IMR-90 (cell line): ENCODE measurements at regions not wholly inside any gene's neighbourhood (a gene's known extent, or its start where the extent isn't known, plus 50 kb on each side); places are given as distances from the start of the nearest gene placed in this dataset.

Source experiments
- ATAC-seq: fragments of 200-7000 bp; cut with Tn5 transposase; 2 replicates; pipeline ENCODE4 v1.9.1; 2020; ENCODE audit warnings: low read depth, mild to moderate bottlenecking, moderate library complexity
- BruUV-seq: library from RNA; stranded (reverse); fragments of 400-500 nt; replicated peaks from 2 replicates; lab custom pipeline; 2021; lab: Mats Ljungman, UMichigan
- CTCF ChIA-PET: fragments of 300-600 bp; formaldehyde crosslinking; extraction: SDS; loops from one replicate; lab custom pipeline; 2021; ENCODE audit warnings: antibody characterized with exemption; lab: Yijun Ruan, JAX
- POLR2A ChIA-PET: fragments of 300-600 bp; sonication (Branson Sonifier 250); formaldehyde crosslinking; loops from one replicate; lab custom pipeline; 2022; ENCODE audit warnings: antibody characterized with exemption; ENCODE audit not compliant: unreplicated experiment; lab: Charles Lee
- DNase-seq: peaks from one replicate; pipeline ENCODE4 v3.0.0; 2013
- H2AFZ ChIP-seq: replicated peaks from 2 replicates; pipeline ENCODE3; 2013; ENCODE audit warnings: low read length, mild to moderate bottlenecking; ENCODE audit not compliant: poor library complexity
- H2AK5ac ChIP-seq: 2 replicates; pipeline ENCODE4 v1.6.1; 2013; ENCODE audit warnings: low read depth, low read length, inconsistent platforms
- H2AK9ac ChIP-seq: replicated peaks from 2 replicates; pipeline ENCODE3; 2013; ENCODE audit warnings: mild to moderate bottlenecking, low read depth, low read length, moderate library complexity; ENCODE audit not compliant: poor library complexity
- H2BK120ac ChIP-seq: 2 replicates; pipeline ENCODE4 v1.6.1; 2013; ENCODE audit warnings: low read depth, low read length, inconsistent platforms
- H2BK15ac ChIP-seq: 3 replicates; pipeline ENCODE4 v1.6.1; 2013; ENCODE audit warnings: low read depth, low read length, inconsistent platforms
- H2BK20ac ChIP-seq: 2 replicates; pipeline ENCODE4 v1.6.1; 2013; ENCODE audit warnings: low read depth, mild to moderate bottlenecking, inconsistent platforms, low read length, moderate library complexity
- H2BK5ac ChIP-seq: 2 replicates; pipeline ENCODE4 v1.6.1; 2013; ENCODE audit warnings: mild to moderate bottlenecking, low read depth, low read length, inconsistent platforms; ENCODE audit not compliant: poor library complexity, severe bottlenecking
- H3K14ac ChIP-seq: replicated peaks from 2 replicates; pipeline ENCODE4 v1.6.1; 2013; ENCODE audit warnings: low read depth, low read length, inconsistent platforms
- H3K18ac ChIP-seq: 2 replicates; pipeline ENCODE4 v1.6.1; 2013; ENCODE audit warnings: low read depth, low read length, control low read depth
- H3K23ac ChIP-seq: 2 replicates; pipeline ENCODE4 v1.6.1; 2013; ENCODE audit warnings: low read depth, low read length, inconsistent platforms
- H3K27ac ChIP-seq: 2 replicates; pipeline ENCODE4 v1.5.1; 2013; ENCODE audit warnings: mild to moderate bottlenecking, control low read depth, low read length; ENCODE audit not compliant: insufficient read depth
- H3K27me3 ChIP-seq: 2 replicates; pipeline ENCODE4 v1.6.1; 2013; ENCODE audit warnings: low read length; ENCODE audit not compliant: control insufficient read depth, insufficient read depth
- H3K36me3 ChIP-seq: 2 replicates; pipeline ENCODE4 v1.6.1; 2013; ENCODE audit warnings: low read length, mixed read lengths; ENCODE audit not compliant: control insufficient read depth, insufficient read depth
- H3K4ac ChIP-seq: 2 replicates; pipeline ENCODE4 v1.6.1; 2013; ENCODE audit warnings: low read depth, low read length, inconsistent platforms
- H3K4me1 ChIP-seq: 2 replicates; pipeline ENCODE4 v1.6.1; 2013; ENCODE audit warnings: low read length, mixed read lengths; ENCODE audit not compliant: control insufficient read depth, insufficient read depth
- H3K4me2 ChIP-seq: 2 replicates; pipeline ENCODE4 v1.6.1; 2013; ENCODE audit warnings: low read depth, mild to moderate bottlenecking, control low read depth, low read length, moderate library complexity
- H3K4me3 ChIP-seq: 2 replicates; pipeline ENCODE4 v1.5.1; 2013; ENCODE audit warnings: low read depth, mild to moderate bottlenecking, control low read depth, low read length, moderate library complexity; ENCODE audit not compliant: insufficient read depth
- H3K56ac ChIP-seq: 2 replicates; pipeline ENCODE4 v1.6.1; 2013; ENCODE audit warnings: low read length, inconsistent platforms; ENCODE audit not compliant: insufficient read depth; ENCODE audit errors: extremely low read depth
- H3K79me1 ChIP-seq, 2 experiments: 2 replicates each; pipeline ENCODE4 v1.6.1; 2013; ENCODE audit warnings: low read length in 2 of 2, inconsistent platforms in 1 of 2, low read depth in 1 of 2
- H3K9ac ChIP-seq: 2 replicates; pipeline ENCODE4 v1.6.1; 2013; ENCODE audit warnings: low read depth, low read length, control low read depth
- H3K9me1 ChIP-seq: 2 replicates; pipeline ENCODE4 v1.6.1; 2013; ENCODE audit warnings: low read length, inconsistent platforms; ENCODE audit not compliant: insufficient read depth
- H3K9me3 ChIP-seq: 2 replicates; pipeline ENCODE4 v1.6.1; 2013; ENCODE audit warnings: low read length; ENCODE audit not compliant: control insufficient read depth, insufficient read depth
- H4K20me1 ChIP-seq: 2 replicates; pipeline ENCODE4 v1.6.1; 2013; ENCODE audit warnings: low read length, inconsistent platforms; ENCODE audit not compliant: insufficient read depth
- H4K5ac ChIP-seq: 2 replicates; pipeline ENCODE4 v1.6.1; 2013; ENCODE audit warnings: mild to moderate bottlenecking, low read depth, low read length, control low read depth
- H4K8ac ChIP-seq, 2 experiments: 2 replicates each; pipeline ENCODE4 v1.6.1; 2013; ENCODE audit warnings: low read depth in 2 of 2, low read length in 2 of 2, control low read depth in 1 of 2, inconsistent platforms in 1 of 2
- H4K91ac ChIP-seq: 2 replicates; pipeline ENCODE4 v1.6.1; 2013; ENCODE audit warnings: low read depth, low read length, inconsistent platforms; ENCODE audit not compliant: insufficient read depth
- BHLHE40 ChIP-seq: fragments of 150-350 bp; IDR thresholded peaks from 2 replicates; pipeline ENCODE4 v1.6.1; 2016; ENCODE audit warnings: mild to moderate bottlenecking, low read depth, low read length
- CEBPB ChIP-seq: IDR thresholded peaks from 2 replicates; pipeline ENCODE4 v1.6.1; 2012; ENCODE audit warnings: low read depth, low read length, improper control_type of control experiment
- CHD1 ChIP-seq: IDR thresholded peaks from 2 replicates; pipeline ENCODE4 v1.6.1; 2012; ENCODE audit warnings: low read depth, low read length, improper control_type of control experiment
- FOS ChIP-seq: fragments of 150-350 bp; IDR thresholded peaks from 2 replicates; pipeline ENCODE4 v1.6.1; 2016; ENCODE audit warnings: low read depth, low read length
- MAZ ChIP-seq: IDR thresholded peaks from 2 replicates; pipeline ENCODE4 v1.6.1; 2012; ENCODE audit warnings: low read depth, mild to moderate bottlenecking, low read length, improper control_type of control experiment, moderate library complexity, borderline replicate concordance
- RAD21 ChIP-seq: IDR thresholded peaks from 2 replicates; pipeline ENCODE4 v1.6.1; 2012; ENCODE audit warnings: low read length, improper control_type of control experiment
- RFX5 ChIP-seq: IDR thresholded peaks from 2 replicates; pipeline ENCODE4 v1.8.0; 2012; ENCODE audit warnings: low read depth, mild to moderate bottlenecking, low read length, moderate library complexity
- WGBS, 2 experiments: methylation state at CpG; one replicate each; pipeline versions ENCODE4 v1.1.5 to v1.1.7; 2013; ENCODE audit warnings: missing lambda C conversion rate in 2 of 2; ENCODE audit not compliant: insufficient read length in 1 of 2; ENCODE audit errors: extremely low coverage in 2 of 2; 5-methylcytosine and 5-hydroxymethylcytosine counted together
- dilution Hi-C: fragments of 300-500 bp; cut with HindIII; formaldehyde crosslinking; loops from one replicate; pipeline ENCODE4 v1.14.3; 2018; ENCODE audit warnings: low sequenced_read_pairs; ENCODE audit not compliant: unreplicated experiment
- in situ Hi-C: fragments of 300-500 bp; cut with MboI; formaldehyde crosslinking; loops from 3 replicates; pipeline ENCODE4 v1.14.3; 2019; ENCODE audit warnings: low sequenced_read_pairs, inconsistent platforms, mixed read lengths
- intact Hi-C: fragments of 100-400 bp; cut with micrococcal nuclease; formaldehyde crosslinking; loops from 2 replicates; pipeline ENCODE4 v1.10.0; 2022
- TF ChIP-seq, protein P1 (sequence below): conservative IDR thresholded peaks from 2 replicates; pipeline ENCODE4 v1.5.1; 2012; ENCODE audit warnings: mild to moderate bottlenecking, low read depth, low read length, improper control_type of control experiment
- TF ChIP-seq, protein P2 (sequence below): fragments of 150-350 bp; IDR thresholded peaks from 2 replicates; pipeline ENCODE4 v1.6.1; 2017; ENCODE audit warnings: mild to moderate bottlenecking, antibody characterized with exemption, low read length, low read depth

DNA sequence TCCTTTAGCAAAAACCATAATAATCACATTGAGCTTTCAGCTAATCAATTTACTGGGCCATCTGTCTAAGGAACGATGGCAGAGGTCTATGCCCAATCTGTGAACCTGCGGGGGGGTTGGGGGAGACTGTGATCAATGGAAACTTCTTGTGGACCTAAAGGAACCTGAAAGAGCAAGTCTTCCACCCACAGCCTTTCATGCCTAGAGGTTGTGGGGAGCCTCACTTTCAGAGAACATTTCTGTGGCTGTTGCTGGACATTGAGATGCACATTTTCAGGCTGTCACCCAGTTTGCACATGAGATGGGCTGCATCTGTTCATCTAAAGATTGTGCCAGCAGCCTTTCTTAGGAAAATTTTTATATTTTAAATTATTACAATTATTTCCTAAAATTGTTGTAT lies 310.0 kb upstream of the SPTLC3 start:
- Histone ChIP-seq H3K27me3 (no peaks in the 10 kb centered on the region), H3K27ac (no peak overlapping the region), H3K18ac (no peak overlapping the region), H2AK9ac (no peak overlapping the region), H3K56ac (no peak overlapping the region), H2BK15ac (no peak overlapping the region), H3K4ac (no peak overlapping the region), H2AFZ (no peak overlapping the region), H4K5ac (no peak overlapping the region), H4K91ac (no peak overlapping the region), H3K23ac (no peak overlapping the region), H3K4me2 (no peak overlapping the region), H3K36me3 (no peaks in the 10 kb centered on the region), H3K14ac (no peak overlapping the region), H3K4me3 (no peak overlapping the region), H2BK5ac (no peak overlapping the region), H4K20me1 (no peaks in the 10 kb centered on the region), H3K9me1 (no peaks in the 10 kb centered on the region), H3K9ac (no peak overlapping the region), H3K4me1 (no peaks in the 10 kb centered on the region), H3K9me3 (peaks cover 16% of the 10 kb centered on the region), H2BK20ac (no peak overlapping the region), H2AK5ac (no peak overlapping the region), H2BK120ac (no peak overlapping the region), H4K8ac (no peak overlapping the region), H3K79me1 (no peaks in the 10 kb centered on the region)
- dilution Hi-C loops (no loop called here), intact Hi-C loops (no loop called here), in situ Hi-C loops (no loop called here)
- ChIA-PET POLR2A (no interaction called here), CTCF (no interaction called here)
- no peak for DNase-seq
- WGBS, 2 experiments, result no CpG with 5 or more reads among the region's 2 CpGs
- BruUV-seq, result no TSS peak
- TF ChIP-seq FOS, result no peak
- TF ChIP-seq, protein P1, sequence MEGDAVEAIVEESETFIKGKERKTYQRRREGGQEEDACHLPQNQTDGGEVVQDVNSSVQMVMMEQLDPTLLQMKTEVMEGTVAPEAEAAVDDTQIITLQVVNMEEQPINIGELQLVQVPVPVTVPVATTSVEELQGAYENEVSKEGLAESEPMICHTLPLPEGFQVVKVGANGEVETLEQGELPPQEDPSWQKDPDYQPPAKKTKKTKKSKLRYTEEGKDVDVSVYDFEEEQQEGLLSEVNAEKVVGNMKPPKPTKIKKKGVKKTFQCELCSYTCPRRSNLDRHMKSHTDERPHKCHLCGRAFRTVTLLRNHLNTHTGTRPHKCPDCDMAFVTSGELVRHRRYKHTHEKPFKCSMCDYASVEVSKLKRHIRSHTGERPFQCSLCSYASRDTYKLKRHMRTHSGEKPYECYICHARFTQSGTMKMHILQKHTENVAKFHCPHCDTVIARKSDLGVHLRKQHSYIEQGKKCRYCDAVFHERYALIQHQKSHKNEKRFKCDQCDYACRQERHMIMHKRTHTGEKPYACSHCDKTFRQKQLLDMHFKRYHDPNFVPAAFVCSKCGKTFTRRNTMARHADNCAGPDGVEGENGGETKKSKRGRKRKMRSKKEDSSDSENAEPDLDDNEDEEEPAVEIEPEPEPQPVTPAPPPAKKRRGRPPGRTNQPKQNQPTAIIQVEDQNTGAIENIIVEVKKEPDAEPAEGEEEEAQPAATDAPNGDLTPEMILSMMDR, result no peak
- TF ChIP-seq CEBPB, result no peak
- no peak for TF ChIP-seq RFX5
- TF ChIP-seq CHD1, result no peak
- TF ChIP-seq, protein P2, sequence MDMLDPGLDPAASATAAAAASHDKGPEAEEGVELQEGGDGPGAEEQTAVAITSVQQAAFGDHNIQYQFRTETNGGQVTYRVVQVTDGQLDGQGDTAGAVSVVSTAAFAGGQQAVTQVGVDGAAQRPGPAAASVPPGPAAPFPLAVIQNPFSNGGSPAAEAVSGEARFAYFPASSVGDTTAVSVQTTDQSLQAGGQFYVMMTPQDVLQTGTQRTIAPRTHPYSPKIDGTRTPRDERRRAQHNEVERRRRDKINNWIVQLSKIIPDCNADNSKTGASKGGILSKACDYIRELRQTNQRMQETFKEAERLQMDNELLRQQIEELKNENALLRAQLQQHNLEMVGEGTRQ, result no peak
- no peak for TF ChIP-seq MAZ
- TF ChIP-seq BHLHE40, result no peak
- TF ChIP-seq RAD21, result no peak
- no peak for ATAC-seq
